Caco-2 (cell line): ENCODE measurements at regions not wholly inside any gene's neighbourhood (a gene's known extent, or its start where the extent isn't known, plus 50 kb on each side); places are given as distances from the start of the nearest gene placed in this dataset.

Experiments used
- BruUV-seq: library from RNA; stranded (reverse); fragments of 400-500 nt; replicated peaks from 2 replicates; lab custom pipeline; 2021; lab: Mats Ljungman, UMichigan
- CTCF ChIA-PET: fragments of 300-600 bp; sonication (Branson Sonifier 250); formaldehyde crosslinking; loops from one replicate; lab custom pipeline; 2022; ENCODE audit warnings: antibody characterized with exemption; lab: Charles Lee
- POLR2A ChIA-PET: fragments of 300-600 bp; sonication (Branson Sonifier 250); formaldehyde crosslinking; loops from one replicate; lab custom pipeline; 2022; ENCODE audit warnings: antibody characterized with exemption; lab: Charles Lee
- DNase-seq, 2 experiments: peaks; one replicate each; pipeline versions ENCODE4 v3.0.0 to v3.0.0-alpha.2; 2020 to 2022
- H3K27me3 ChIP-seq: replicated peaks from 2 replicates; pipeline ENCODE4 v1.6.0; 2011; ENCODE audit warnings: low read length; ENCODE audit not compliant: control insufficient read depth, insufficient read depth
- H3K36me3 ChIP-seq: 2 replicates; pipeline ENCODE4 v1.5.1; 2011; ENCODE audit warnings: low read length; ENCODE audit not compliant: control insufficient read depth, insufficient read depth
- H3K4me1 ChIP-seq: fragments of 250-450 bp; sonication (Bioruptor Pico); 2 replicates; pipeline ENCODE4 v1.5.1; 2020; ENCODE audit warnings: mild to moderate bottlenecking
- H3K4me3 ChIP-seq: 2 replicates; pipeline ENCODE4 v1.5.1; 2011; ENCODE audit warnings: low read depth, mild to moderate bottlenecking, control low read depth, low read length
- H3K9me3 ChIP-seq: fragments of 250-450 bp; sonication (Bioruptor Pico); 2 replicates; pipeline ENCODE4 v1.5.1; 2020; ENCODE audit warnings: mild to moderate bottlenecking, moderate library complexity
- H3K27ac Mint-ChIP-seq: one replicate; pipeline ENCODE4 v1.8.0; 2022; ENCODE audit warnings: mixed read lengths; ENCODE audit not compliant: unreplicated experiment
- H3K27me3 Mint-ChIP-seq: one replicate; pipeline ENCODE4 v1.8.0; 2022; ENCODE audit warnings: mixed read lengths; ENCODE audit not compliant: insufficient read depth, unreplicated experiment
- H3K36me3 Mint-ChIP-seq: one replicate; pipeline ENCODE4 v1.8.0; 2022; ENCODE audit warnings: mild to moderate bottlenecking, mixed read lengths; ENCODE audit not compliant: insufficient read depth, unreplicated experiment
- H3K4me1 Mint-ChIP-seq: one replicate; pipeline ENCODE4 v1.8.0; 2022; ENCODE audit warnings: low read depth, mixed read lengths; ENCODE audit not compliant: unreplicated experiment
- H3K4me3 Mint-ChIP-seq: one replicate; pipeline ENCODE4 v1.8.0; 2022; ENCODE audit warnings: mild to moderate bottlenecking, moderate library complexity, mixed read lengths; ENCODE audit not compliant: unreplicated experiment
- H3K9me3 Mint-ChIP-seq: one replicate; pipeline ENCODE4 v1.8.0; 2022; ENCODE audit warnings: mixed read lengths; ENCODE audit not compliant: unreplicated experiment
- CTCF ChIP-seq, 2 experiments: fragments of 200-600 bp in 1 of 2; IDR thresholded peaks; 1 replicate in 1 of 2; 2 replicates in 1 of 2; pipeline versions ENCODE4 v1.5.1 to v1.8.0; 2011 to 2022; ENCODE audit warnings: antibody characterized with exemption in 1 of 2, control low read depth in 1 of 2, inconsistent platforms in 1 of 2, low read depth in 1 of 2, low read length in 1 of 2, mild to moderate bottlenecking in 1 of 2, moderate library complexity in 1 of 2; ENCODE audit not compliant: insufficient read depth in 1 of 2, severe bottlenecking in 1 of 2, unreplicated experiment in 1 of 2
- intact Hi-C: fragments of 100-400 bp; cut with micrococcal nuclease; formaldehyde crosslinking; loops from one replicate; pipeline ENCODE4 v1.10.0; 2022; ENCODE audit not compliant: unreplicated experiment

GRCh38 chr6:138038142-138038870 lies 68.9 kb downstream of the PERP start:
- Histone ChIP-seq H3K36me3 (no peaks in the 10 kb centered on the region), H3K4me1 (no peaks in the 10 kb centered on the region), H3K27me3 (no peaks in the 10 kb centered on the region), H3K4me3 (no peak overlapping the region), H3K9me3 (0 out of 2 replicates have a peak, but pooled peaks cover 3% of the 10 kb centered on the region)
- no peak overlapping the region for H3K4me3 Mint-ChIP-seq
- POLR2A ChIA-PET, result no interaction called here
- no peaks in the 10 kb centered on the region for H3K36me3 Mint-ChIP-seq
- CTCF ChIA-PET, result no interaction called here
- H3K27me3 Mint-ChIP-seq, result no peaks in the 10 kb centered on the region
- peaks cover 8% of the 10 kb centered on the region for H3K4me1 Mint-ChIP-seq
- peaks cover 8% of the 10 kb centered on the region for H3K9me3 Mint-ChIP-seq
- TF ChIP-seq CTCF (IDR thresholded peaks at IDR 0.05; ENCODE audit: insufficient read depth in 1 of 2, low read depth in 1 of 2, low read length in 1 of 2, severe bottlenecking in 1 of 2, unreplicated experiment in 1 of 2), result no peak
- no peak for DNase-seq
- intact Hi-C loops, result no loop called here
- H3K27ac Mint-ChIP-seq, result no peak overlapping the region
- BruUV-seq, result no TSS peak
